SH-SY5Y (cell line): ENCODE measurements at regions not wholly inside any gene's neighbourhood (a gene's known extent, or its start where the extent isn't known, plus 50 kb on each side); places are given as distances from the start of the nearest gene placed in this dataset.

Experiments used
- GATA2 ChIP-seq: IDR thresholded peaks from 2 replicates; pipeline ENCODE4 v1.6.1; 2011; ENCODE audit warnings: mild to moderate bottlenecking, low read depth, low read length
- GATA3 ChIP-seq: IDR thresholded peaks from 2 replicates; pipeline ENCODE4 v1.6.1; 2011; ENCODE audit warnings: low read depth, mild to moderate bottlenecking, low read length, moderate library complexity

DNA sequence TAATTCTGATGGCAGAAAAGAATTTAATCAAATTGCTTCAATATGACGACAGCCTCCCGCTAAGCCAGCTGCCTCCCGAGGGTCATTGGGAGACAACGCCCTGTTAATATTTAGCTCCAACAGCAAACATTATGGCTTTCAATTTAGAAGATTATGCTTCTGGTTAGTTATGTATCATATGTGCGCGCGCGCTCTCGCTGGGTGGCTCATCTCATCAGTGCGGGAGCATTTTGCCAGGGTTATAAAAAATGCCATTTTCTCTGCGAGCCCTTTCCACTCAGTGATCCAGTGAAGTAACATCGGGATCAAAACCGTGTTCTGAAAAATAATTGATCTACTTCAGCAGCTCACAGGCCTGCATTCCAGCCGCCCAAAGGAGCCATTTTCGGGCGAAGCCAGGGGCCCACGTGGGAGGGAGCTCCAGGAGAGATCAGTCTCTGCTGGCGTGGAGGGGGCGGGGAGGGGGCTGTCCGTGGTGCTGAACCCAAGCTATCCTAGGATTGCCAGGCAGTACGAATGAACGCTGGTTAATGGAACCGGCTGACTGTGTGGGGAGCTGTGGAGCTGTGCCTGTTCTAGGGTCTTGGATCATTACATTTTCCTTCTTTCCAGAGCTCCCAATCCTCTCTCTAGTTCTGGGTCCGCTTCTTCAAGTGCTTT, 219.1 kb upstream of the ZC3H12A start:
- TF ChIP-seq GATA3 (no peak), GATA2 (no peak)
